ENCODE measurements at regions not wholly inside any gene's neighbourhood (a gene's known extent, or its start where the extent isn't known, plus 50 kb on each side); places are given as distances from the start of the nearest gene placed in this dataset.

DNA sequence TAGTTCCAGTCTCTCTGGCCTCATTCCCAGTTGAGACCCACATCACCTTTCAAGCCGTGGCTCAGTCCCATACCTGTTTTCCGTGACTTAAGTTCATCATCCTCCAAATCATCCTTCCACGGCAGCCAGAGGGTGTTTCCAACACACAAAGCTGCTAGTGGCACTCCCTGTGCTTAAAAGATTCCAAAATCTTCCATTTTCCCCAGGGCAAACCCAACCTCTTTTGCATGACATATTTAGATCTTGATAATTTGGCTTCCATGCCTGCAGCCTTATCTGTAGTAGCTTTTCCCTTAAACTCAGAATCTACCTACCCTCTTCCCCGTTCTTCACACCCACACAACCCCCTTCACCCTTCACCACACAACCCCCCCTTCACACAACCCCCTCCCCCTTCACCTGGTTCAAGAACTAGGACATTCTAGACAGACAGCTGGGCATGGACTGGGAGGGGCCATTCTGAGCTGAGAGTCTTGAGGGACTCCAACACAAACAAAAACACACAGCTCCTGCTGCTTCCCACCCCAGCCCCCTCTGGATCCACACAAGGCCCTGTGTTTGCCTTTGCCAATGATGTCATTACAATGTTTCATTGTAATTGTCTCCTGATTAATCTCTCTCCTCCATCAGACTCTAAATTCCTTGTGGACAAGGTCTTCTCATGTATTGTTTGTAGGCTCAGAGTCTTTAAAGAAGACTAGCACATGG, 268.2 kb downstream of the SH3GL2 start:
- DNase-seq (ENCODE audit: low read depth in 4 of 4, low spot score in 1 of 4): no peak

DNA sequence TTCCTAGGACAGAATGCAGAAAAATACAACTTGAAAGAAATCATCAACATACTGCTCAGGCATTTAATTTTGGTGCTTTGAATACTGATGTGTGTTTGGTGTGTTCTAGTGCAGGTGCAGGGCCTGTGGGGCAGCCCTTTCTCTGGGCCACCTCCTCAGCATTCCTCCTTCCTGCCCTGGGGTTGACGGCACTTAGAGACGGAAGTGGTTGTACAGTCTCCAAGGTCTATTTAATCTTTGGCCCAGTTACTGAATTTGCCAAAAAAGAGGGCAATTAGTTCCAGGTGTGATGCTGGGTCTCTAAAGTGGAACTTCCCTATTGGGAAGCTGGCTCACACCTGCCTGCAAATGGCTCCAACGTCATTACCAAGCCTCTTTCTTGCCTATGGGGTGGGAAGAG, 269.0 kb downstream of the SH3GL2 start:
- no peak for DNase-seq (ENCODE audit: low read depth in 4 of 4, low spot score in 1 of 4)

DNA sequence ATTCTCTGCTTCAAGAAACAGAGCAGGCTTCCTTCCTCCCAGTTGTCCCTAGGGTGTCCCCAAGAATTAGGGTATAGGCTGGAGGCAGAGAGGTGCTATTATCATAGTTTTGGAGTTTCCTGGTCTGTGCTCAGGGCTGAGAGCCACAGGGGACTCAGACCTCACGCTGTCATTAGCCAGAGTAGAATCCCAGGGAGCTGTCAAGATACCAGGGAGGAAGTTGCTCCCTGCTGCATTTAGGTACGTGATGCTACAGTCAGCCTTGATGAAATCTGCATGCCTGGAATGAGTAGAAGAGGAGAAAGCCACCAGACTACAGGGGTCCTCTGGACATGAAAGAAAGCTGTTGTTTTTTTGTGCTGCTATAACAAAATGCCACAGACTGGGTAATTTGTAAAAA, 273.2 kb downstream of the SH3GL2 start:
- no peak for DNase-seq (ENCODE audit: low read depth in 4 of 4, low spot score in 1 of 4)

DNA sequence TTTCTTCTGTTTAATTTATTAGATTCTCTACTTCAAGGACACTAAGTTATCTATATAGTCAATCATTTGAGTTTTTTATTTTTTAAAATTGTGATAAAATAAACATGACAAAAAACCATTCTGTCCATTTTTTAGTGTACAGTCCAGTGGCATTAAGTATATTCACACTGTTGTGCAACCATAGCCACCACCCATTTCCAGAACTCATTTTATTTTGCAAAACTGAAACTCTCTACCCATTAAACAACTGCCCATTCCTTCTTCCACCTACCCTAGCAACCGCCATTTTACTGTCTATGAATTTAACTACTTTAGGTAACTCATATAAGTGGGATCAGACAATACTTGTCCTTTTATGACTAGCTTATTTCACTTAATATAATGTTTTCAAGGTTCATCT, 275.6 kb downstream of the SH3GL2 start:
- no peak for DNase-seq (ENCODE audit: low read depth in 4 of 4, low spot score in 1 of 4)

DNA sequence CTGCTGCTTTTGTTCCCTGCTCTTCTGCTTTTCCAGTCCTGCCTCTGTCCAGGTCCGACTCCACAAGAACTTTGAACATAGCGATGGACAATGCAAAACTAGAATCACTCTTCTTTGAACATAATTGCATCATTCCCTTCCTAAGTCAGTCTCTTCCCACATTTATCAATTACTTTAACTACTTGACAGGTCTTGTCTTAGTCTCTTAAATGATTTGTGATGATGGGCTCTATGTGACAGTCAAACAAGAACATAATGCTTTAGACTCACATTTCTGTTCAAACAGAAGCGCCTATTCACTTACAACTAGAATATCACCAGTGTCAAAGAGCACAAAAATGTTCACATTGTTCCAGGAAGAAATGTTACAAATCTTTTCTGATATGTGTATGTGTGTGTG, 278.1 kb downstream of the SH3GL2 start:
- no peak for DNase-seq (ENCODE audit: low read depth in 4 of 4, low spot score in 1 of 4)

DNA sequence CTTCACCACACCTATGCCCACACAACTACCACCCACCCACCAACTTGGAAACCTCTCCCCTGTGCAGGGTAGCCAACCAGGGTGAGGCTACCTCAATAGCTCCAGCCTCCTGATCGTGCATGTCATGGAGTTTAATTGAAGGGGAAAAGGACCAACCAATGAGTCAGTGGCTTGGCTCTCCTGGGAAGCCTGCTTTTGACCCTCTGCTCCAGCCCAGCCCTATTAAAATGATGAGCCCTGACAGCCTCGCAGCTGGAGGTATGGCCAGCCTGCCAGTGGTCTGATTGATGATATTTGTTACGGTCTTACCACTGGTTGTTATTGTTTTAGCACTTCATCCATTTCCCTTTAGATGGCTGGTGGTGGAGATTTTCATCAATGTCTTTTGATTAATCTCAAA, 280.4 kb downstream of the SH3GL2 start:
- DNase-seq (ENCODE audit: low read depth in 4 of 4, low spot score in 1 of 4): no peak

DNA sequence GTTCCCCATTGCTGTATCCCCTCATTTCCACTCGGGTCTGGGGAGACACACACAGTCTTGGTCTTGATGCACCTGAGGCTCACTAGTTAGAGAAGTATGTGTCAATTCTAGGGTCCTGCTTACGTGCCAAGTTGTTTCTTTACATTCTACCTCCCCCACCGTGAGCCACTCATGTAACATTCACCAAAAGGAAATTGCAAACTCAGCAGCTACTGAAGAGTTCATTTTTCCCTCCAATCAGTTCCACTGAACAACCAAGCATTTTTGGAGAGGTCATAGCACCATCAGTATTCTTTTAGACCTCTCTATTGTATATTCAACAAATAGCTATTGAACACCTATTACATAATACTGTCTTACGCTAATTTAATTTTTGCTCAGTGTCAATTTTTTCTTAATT, 281.1 kb downstream of the SH3GL2 start:
- DNase-seq (ENCODE audit: low read depth in 4 of 4, low spot score in 1 of 4): no peak

DNA sequence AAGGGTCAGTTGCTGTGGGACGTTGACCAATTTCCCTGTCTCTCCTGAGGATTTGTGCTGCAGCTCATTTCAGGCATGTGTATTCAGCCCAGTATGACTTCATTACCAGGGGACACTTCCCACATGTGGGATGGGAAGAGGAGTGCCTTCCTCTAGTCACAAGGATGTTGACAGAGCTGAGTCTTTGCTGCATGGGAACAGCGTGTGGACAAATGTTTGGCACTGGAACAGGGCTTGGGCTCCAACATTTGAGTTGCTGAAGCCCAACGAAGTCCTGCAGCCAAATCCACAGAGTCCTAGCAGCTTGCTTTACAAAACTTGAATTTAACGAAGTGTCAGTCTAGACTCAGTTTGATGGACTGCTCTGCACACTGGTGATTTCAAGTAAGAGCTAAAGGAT, 283.2 kb downstream of the SH3GL2 start:
- no peak for DNase-seq (ENCODE audit: low read depth in 4 of 4, low spot score in 1 of 4)

DNA sequence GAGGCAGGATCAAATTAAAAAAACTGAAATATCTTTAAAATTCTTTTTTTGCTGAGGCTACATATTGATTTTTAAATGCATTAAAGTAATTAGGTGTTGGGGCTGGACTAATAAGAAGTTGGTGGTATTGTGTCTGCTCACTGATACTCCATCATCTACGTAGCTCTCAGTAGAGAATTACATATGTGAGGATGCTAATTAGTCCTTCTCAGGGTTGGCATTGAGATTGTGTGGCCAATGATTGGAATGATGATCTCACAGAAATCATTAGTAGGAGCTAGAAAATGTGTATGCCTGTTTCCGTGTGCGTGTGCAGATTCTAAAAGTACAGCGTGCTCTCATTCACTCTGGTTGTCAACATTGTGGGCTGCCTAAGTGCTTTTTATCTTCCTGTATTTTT, 283.8 kb downstream of the SH3GL2 start:
- DNase-seq (ENCODE audit: low read depth in 4 of 4, low spot score in 1 of 4): no peak

DNA sequence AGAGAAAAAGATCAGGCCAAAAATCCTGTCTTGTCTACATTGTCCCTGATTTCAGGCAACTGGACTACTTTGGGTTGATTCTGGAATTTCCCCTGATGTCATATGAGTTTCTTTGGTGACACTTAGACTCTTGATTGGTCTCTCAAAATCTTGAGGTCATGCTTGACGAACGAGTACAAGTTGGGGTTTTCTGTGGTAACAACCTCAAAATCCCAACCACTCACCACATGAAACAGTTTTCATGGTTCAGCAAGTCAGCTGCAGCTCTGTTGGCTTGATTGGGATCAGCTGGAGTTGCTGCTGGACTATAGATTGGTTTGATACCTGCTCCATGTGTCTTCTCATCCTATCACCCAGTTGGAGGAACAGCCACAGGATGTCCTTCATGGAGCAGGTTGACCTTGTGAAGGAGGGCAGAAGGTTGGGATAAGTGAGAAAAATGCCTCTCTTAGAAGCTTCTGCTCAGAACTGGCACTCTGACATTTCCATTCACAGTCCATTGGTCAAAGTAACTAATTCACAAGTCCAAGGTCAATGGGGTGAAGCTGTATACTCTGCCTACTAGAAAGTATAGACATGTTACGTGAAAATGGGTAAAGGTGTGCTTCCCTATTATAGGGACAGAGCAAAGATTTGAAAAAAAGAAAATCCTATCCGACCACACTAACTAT, 284.5 kb downstream of the SH3GL2 start:
- DNase-seq (ENCODE audit: low read depth in 4 of 4, low spot score in 1 of 4): no peak

DNA sequence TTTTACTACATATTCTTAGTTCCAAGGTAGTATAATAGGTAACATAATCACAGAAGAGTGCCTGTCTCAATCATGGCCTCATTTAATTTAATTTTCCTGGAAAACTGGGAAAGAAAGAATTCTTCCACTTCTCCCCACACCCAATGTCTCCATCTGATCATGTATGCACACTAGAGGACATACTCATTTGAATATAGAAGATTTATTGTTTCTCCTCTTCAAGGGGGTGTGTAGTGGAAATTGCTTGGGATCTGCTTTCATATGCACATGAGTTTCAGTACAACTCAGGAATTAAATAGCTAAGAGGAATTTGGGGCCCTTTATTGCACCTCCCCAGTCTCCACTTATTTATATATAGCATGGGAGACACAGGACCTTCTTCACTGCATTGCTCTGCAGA, 285.1 kb downstream of the SH3GL2 start:
- no peak for DNase-seq (ENCODE audit: low read depth in 4 of 4, low spot score in 1 of 4)

DNA sequence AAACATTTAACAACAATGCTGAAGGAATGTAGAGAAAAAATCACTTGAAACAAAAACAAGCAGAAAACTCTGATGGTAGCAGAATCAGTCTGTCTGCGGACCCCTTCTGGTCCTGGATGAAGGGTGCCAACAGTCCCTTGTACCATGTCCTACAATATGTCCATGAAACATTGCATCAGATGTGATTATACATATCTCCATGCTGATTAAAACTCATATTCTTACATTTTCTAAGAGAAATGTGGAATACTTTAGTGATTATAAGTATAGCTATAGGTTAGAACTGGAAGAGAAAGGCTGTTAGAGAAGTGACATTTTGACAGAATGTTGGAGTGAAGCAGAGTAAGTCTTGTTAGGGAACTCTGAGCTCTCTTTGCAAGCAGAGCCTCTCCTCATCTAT, 286.1 kb downstream of the SH3GL2 start:
- no peak for DNase-seq (ENCODE audit: low read depth in 4 of 4, low spot score in 1 of 4)

DNA sequence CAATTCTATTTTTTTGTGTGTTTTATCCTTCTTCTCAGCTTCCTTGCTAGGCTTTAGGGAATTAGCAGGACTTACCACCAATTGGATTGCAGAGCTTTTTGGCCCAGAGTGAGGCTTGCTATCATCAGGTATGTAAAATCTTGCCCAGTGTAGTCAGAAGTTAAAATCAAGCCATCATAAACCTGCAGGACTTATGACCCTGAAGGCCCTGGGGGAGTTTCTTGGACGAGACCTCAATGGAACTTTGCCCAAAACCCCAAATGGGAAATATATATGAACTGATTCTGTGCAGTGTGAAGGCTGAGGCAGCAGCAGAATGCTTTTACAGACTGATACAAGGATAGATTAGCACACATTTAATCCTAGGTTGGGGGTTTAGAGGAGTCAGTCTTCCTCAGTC, 287.0 kb downstream of the SH3GL2 start:
- DNase-seq (ENCODE audit: low read depth in 4 of 4, low spot score in 1 of 4): no peak

DNA sequence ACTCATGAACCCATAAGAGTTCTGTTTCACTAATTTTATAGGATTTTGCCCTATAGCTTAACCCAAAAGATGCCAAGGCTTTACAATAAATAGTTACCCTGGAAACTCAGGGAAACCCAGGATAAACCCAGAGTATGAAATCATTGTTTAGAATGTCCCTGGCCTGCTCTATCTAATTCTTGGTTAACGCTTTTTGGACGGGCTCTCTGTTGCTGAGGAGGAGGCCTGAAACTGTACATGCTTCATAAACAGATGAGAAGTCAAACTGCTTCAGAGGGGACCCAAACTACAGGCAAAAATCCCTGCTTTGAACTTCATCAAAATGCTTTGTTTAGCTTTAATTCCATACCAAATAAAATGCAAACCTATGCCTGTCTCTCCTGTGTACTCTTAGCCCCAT, 291.9 kb downstream of the SH3GL2 start:
- DNase-seq (ENCODE audit: low read depth in 4 of 4, low spot score in 1 of 4): no peak

DNA sequence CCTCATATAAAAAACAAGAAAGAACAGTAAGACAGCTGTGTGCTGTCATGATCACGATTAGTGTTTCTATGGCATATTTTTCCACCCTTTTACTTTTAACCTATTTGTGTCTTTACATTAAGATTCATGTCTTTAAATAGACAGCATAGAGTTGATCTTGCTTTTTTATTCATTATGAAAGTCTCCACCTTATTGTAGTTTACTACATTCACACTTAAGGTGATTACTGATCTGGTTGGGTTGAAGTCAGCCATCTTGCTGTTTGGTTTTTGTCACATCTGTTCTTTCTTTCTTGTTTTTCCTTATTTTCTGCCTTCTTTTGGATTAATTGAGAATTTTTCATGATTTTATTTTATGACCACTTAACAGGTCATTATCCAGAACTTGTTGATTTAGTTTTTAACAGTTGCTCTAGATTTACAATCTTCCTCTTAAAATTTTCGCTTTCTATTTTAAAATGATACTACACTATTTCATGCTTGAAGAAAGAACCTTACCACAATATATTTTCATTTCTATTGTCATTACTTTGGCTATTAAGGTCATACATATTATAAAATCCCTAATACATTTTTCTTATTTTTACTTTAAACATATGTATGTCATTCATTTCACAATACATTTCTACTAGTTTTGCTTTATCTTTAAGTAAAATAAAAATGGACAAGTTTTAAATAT, 292.5 kb downstream of the SH3GL2 start:
- no peak for DNase-seq (ENCODE audit: low read depth in 4 of 4, low spot score in 1 of 4)

DNA sequence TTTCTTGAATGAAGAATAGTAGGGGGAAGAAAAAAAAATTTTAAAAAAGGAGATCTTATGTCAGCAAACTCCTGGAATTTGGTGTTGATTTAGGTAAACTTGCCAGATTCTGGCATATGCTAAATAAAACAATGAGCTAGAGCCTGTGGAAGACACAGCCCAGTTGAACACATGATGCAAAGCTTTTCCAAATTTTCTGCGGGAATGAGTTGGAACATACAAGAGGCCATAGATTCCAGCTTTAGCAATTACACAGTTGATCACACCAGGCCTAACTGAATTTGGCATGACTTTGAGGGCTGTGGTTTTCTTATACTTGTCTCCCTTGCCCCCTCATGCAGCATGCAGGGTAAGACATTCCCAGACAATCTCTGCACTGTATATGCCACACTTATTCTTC, 297.0 kb downstream of the SH3GL2 start:
- no peak for DNase-seq (ENCODE audit: low read depth in 4 of 4, low spot score in 1 of 4)

DNA sequence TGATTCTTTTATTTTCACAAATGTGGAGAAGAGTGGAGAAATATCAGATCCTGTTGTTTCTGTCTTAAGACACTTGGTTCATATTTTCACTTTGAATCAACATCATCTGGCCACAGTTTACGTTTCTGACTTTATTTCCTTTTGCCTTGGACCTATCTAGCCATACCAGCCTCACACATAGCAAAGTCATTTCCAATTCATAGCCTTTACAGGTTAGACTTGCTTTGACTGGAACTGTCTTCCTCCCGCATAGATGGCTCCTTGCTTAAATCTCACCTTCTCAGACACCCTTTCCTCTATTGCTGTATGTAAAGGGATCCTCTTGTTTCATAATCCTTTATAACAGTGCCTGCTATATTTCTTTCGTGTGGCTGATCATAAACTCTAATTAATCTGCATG, 297.8 kb downstream of the SH3GL2 start:
- DNase-seq (ENCODE audit: low read depth in 4 of 4, low spot score in 1 of 4): no peak

DNA sequence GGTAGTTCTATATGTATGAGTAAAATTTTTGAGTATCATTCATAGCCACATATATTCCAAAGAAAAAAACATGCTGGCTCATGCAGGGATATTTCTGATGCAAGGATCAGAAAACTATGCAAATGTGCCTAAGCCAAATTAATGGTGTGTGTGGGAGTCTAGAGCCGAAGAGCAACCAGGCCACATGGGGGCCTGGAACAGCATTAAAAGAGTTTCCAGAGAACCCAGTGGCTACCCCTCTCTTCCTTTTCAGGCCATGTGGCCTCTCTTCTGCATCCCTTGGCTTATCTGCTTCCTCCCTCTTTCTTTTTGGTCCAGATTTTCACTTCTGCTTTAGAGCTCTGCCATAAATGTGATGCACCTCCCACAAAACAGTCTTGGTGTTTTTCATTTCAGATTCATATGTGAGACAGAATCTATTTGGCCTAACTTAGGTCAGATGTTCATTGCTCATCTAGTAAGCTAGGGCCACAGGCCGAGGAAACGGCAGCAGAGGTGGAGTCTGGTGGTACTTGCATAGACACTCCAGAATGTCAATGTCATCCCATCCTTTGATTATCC, 300.0 kb downstream of the SH3GL2 start:
- no peak for DNase-seq (ENCODE audit: low read depth in 4 of 4, low spot score in 1 of 4)

DNA sequence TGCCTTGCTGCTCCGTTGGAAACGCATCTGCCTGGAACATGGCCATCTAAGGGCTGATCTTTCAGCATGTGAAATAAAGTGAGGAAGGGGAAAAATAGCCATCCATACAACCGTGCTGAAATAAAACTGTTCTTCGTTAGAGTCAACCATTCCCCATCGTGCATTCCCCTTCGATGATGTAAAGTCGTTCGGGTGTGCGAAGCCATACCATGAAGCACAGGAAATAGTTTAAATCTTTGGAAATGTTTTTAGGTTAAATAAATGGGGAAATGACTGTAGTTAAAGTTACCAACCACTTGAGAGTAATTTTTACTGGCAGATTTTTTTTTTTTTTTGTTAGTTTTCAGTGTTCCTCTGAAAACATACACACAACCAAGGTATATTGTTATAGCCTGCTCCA, 302.5 kb downstream of the SH3GL2 start:
- DNase-seq (ENCODE audit: low read depth in 4 of 4, low spot score in 1 of 4): no peak

DNA sequence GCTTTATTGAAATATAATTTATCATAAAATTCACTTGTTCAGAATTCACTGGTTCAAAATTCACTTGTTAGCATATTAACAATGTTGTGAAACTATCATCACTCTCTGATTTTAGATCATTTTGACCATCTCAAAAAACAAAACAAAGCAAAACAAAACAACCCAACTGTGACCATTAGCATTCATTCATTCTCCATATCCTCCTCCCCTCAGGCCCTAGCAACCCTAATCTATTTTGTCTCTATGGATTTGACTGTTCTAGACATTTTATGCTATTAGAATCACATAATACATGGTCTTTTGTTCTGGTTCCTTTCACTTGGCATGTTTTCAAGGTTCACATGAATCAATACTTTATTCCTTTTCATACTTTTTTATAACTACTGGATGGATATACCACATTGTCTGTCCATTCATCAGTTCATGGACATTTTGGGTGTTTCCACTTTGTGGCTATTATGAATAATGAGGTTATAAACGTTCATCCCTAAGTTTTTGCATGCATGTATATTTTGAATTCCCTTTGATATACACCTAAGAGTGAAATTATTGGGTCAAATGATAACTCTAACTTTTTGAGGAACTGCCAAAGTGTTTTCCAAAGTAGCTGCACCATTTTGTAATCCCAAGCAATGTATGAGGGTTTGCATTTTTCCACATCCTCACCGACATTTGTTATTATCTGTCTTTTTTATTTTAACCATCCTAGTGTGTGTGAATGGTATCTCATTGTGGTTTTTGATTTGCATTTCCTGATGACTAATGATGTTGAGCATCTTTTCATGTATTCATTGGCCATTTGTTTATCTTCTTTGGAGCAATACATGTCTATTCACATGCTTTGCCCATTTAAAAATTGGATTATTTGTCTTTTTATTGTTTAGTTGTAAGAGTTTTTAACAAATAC, 304.1 kb downstream of the SH3GL2 start:
- DNase-seq (ENCODE audit: low read depth in 4 of 4, low spot score in 1 of 4): no peak

DNA sequence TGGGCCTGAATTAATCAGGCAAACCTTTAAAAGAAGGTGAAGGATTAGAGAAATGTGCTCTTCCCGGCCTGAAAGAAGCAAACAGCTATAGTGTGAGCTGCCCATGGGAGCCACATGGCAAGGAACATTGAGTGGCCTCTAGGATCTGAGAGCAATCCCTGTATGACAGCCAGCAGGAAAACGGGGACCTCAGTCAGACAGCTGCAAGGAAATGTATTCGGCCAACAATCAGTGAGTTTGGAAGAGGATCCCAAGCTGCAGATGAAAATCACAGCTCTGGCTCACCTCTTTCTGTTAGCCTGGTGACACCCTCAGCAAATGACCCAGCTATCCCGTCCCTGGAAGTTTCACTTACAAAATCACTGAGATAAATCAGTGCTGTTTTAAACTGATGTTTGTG, 309.2 kb downstream of the SH3GL2 start:
- DNase-seq (ENCODE audit: low read depth in 4 of 4, low spot score in 1 of 4): no peak
